ENCODE measurements at regions not wholly inside any gene's neighbourhood (a gene's known extent, or its start where the extent isn't known, plus 50 kb on each side); places are given as distances from the start of the nearest gene placed in this dataset.

DNA sequence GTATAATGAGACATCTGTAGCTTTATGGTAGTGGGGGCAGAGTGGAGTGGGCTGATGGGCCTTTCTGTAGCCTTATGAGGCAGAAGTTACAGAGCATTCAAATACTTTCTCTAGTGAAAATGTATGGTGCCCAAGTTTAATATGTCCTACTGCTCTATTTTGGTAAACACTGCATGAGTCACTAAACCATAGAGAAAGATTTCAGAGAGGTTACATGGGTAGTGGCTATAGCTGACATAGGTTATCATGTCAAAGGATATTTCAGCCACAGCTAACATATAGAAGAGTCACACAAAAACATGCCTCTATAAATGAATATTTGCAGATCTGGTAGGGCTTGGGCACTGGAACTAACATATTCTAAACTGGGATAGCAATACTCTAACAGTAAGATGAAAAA lies 212.4 kb upstream of the USP25 start:
- no peak for DNase-seq (ENCODE audit: low read depth in 1 of 2, low spot score in 1 of 2)

DNA sequence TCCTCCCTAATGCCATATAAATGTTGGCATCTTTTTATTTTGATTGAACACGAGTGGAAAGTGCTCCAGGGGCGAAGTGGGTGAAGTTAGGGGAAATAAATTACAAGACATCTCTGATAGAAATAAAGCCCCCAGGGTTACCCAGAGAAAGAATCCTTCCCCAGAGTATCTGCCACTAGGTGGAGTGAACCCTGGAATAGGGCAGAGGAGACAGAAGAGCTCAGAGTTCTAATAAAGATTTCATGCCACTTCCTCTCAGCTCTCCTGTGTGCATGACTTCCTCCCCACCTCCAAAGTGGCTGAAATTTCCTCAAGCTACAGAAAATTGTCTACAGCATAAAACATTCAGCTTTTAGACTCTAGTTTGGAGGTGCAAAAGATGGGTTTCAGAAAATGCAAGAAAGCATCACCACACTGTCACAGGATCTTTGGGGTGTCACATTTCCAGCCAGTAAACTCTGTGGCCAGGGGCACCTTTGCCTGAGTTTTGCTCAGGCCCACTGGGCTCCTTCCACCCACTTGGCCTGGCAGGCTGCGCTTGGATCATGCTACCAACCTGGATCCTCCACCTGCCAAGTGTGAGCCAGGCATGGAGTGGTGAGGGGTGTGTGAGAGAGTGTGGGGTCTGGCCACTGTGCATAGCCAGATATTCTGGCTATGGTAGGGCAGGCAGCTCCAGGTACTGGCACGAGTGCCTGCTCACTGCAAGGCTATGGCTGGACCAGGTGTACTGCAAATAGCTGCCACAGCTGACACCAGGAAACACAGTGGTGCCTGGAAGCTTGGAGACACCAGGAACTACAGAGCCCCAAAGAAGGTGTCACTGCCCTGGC lies 208.8 kb upstream of the USP25 start:
- DNase-seq (ENCODE audit: low read depth in 1 of 2, low spot score in 1 of 2), result no peak

DNA sequence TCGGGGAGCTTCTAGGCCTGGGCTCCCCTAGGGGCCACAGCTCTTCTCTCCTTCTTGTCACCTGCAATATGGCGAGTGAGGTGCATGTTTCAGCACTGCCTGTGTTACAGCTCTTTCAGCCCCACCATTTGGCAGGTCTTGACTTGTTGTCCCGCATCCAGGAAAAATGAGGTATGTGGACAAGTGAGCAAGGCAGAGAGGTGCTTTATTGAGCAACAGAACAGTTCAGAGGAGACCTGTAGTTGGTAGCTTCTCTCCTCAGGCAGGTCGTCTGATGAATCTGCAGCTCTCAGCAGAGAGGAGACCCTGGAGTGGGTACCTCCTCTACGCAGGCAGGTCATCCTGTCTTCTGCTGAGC lies 208.2 kb upstream of the USP25 start:
- DNase-seq (ENCODE audit: low read depth in 1 of 2, low spot score in 1 of 2), result no peak

DNA sequence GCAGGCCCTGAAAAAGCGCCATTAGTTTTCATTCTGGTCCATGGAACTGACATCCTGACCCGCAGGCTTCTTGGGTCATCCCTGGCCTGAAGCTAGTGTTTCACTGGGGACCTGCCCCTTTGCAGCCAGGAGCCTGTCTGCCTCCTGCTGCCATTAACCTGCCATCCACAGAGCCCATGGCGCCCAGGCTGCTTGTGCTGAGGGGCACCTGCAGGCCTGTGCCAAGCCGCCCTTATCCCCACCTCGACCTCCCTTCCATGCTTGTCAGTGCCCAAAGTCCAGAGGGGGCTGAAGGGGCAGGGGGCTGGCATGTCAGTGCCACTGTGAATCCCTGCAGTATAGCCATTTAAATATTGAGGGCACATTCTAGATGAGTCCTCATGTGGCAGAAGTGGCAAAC lies 207.6 kb upstream of the USP25 start:
- no peak for DNase-seq (ENCODE audit: low read depth in 1 of 2, low spot score in 1 of 2)

DNA sequence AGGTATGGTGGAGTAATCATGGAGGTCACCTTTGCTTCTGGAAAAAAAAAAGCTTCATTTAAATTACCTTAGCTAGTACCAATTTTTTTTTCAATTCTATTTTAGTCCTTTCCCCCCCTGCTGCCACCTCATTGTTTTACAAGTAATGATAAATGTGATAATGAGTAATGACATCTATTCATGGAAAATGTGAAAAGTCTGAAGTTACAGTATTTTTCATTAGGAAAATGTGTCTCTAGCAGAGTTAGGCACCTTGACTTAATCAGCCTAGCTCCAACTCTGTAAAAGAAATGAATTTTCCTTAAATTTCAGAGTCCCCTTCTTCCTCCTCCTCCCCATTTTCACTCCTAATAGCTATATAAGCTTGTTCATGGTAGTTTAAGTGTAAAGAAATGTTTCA lies 204.9 kb upstream of the USP25 start:
- no peak for DNase-seq (ENCODE audit: low read depth in 1 of 2, low spot score in 1 of 2)

DNA sequence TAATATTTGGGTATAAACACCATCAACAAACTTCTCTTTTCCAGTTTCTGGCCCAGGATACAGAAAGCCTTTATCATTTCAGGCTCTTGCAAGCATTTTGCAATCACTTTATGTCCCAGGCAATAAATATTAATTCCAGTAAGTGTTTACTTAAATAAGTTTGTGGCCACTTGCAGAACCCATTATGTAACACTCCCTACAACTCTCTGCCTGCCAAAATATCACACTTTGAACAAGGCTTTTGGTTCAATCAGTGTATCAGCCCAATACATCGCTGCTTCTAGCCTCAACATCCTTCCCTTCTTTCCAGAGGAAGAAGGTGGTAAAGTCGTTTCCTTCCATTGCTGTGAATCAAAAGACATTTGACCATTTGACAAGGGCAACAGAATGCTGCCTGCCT lies 203.0 kb upstream of the USP25 start:
- DNase-seq (ENCODE audit: low read depth in 1 of 2, low spot score in 1 of 2), result no peak

DNA sequence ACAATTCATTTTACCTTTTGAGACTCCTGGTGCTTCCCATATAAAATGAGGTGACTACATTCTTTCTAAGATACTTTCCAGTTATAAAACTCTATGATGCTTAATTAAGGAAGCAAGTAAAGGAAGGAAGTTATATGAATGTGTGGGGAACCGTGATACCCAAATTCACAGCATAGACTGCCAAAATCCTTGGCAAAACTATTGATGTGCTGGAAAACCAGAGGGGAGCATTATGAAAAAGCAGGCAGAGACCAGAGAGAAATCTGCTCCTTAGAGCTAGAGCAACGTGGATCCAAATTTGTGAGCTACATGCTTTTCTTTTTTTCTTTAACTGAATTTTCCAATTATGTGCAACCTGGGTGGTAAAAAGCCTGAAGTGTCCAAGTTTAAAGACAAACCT lies 201.4 kb upstream of the USP25 start:
- no peak for DNase-seq (ENCODE audit: low read depth in 1 of 2, low spot score in 1 of 2)

DNA sequence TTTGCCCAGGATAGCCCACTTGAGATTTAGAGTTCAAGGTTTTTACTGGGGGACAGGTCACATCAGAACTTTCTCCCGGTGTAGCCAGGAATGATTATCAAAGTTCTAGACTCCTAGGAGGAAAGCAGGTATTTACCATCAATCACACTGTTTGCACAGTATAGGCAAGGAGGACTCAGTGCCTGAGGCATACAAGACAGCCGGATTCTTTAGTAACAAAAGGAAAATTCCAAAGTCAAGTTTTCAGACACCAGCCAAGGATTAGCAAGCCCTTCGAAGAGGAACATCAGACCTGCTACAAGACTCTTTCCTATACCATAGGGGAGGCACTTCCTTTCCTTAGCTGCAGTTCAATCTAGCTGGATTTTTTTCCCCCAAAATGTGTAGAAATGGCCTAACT lies 197.8 kb upstream of the USP25 start:
- no peak for DNase-seq (ENCODE audit: low read depth in 1 of 2, low spot score in 1 of 2)

DNA sequence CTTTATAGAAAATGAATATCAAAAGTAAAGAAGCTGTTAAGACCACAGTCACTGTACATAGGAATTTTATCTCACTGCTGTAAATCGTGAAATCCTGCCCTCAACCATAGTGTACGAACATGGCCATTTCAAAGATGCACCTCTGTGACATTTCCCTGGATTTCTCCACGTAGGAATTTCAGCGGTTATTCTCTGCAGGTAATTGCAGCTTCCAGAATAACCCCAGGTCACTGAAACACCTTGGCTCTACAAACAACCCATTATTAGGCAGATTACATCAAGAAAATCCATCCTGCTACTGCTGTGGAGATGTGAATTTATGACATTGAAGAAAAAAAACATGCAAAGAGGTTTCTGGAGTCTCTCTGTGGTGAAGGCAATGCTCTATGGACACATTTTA lies 196.2 kb upstream of the USP25 start:
- DNase-seq (ENCODE audit: low read depth in 1 of 2, low spot score in 1 of 2), result no peak

DNA sequence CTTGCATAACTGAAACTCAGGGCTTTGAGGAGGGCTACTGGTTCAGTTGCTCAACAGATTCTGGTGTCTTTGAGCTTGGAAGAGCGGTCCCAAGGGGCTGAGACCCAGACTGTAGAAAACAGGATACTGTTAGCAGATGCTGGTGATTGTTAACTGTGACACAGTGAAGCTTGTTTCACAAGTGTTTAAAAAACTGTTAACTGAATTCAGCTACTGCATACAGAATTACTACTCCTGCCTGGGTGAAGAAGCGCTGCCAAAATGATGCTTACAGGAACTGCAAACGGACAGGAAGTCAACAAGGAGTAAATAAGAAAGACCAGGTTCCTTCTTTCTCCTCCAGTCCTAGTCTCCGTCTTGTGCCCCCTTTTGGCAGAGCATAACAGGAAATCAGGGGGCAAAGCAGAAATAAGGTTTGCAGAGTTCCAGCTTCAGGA lies 195.3 kb upstream of the USP25 start:
- DNase-seq (ENCODE audit: low read depth in 1 of 2, low spot score in 1 of 2), result no peak

DNA sequence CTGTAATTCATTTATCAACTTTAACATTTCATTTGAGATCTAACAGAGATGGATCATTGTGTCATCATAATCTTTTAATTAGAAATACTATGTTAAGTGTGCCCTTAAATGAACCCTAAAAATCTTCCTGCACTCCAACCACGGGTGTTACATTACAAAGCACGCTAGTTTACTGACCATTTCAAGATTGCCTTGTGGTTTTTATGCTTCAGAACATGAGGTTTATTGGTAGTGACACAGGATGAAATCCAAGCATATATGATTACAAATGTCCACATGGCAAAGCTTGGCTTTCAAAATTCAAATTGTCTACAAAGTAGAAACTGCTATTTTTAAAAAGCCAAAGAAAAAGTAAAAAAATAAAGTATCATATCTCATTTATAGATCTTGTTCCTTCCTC lies 190.4 kb upstream of the USP25 start:
- DNase-seq (ENCODE audit: low read depth in 1 of 2, low spot score in 1 of 2), result no peak

DNA sequence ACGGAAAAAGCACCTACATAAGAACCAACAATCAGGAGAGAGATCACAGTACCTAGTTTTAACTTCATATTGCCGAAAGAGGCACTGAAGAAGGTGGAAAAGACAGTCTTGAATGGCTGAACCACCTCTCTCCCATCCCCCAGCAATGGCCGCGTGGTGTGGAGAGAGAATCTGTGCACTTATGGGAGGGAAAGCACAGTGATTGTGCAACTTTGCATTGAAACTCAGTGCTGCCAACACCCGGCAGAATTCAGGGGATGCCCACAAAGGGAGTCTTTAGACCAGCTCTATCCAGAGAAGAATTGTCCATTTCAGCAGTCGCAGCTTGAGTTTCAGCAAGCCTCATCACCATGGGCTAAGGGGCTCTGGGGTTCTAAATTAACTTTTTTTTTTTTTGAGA lies 186.3 kb upstream of the USP25 start:
- DNase-seq (ENCODE audit: low read depth in 1 of 2, low spot score in 1 of 2), result no peak

DNA sequence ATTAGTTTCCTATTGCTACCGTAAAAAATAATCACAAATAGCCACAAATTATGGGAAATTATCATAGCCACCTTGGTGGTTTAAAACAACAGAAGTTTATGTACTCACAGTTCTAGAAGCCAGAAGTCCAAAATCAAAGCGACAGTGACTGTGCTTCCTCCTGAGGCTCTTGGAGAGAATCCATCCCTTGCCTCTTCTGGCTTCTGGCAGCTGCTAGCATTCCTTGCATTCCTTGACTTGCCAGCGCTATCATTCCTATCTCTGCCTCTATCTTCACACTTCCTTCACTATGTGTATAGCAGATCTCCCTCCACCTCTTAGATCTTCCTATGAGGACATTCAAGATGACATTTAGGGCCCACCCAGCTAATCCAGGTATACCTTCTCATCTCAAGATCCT lies 180.1 kb upstream of the USP25 start:
- DNase-seq (ENCODE audit: low read depth in 1 of 2, low spot score in 1 of 2), result no peak

DNA sequence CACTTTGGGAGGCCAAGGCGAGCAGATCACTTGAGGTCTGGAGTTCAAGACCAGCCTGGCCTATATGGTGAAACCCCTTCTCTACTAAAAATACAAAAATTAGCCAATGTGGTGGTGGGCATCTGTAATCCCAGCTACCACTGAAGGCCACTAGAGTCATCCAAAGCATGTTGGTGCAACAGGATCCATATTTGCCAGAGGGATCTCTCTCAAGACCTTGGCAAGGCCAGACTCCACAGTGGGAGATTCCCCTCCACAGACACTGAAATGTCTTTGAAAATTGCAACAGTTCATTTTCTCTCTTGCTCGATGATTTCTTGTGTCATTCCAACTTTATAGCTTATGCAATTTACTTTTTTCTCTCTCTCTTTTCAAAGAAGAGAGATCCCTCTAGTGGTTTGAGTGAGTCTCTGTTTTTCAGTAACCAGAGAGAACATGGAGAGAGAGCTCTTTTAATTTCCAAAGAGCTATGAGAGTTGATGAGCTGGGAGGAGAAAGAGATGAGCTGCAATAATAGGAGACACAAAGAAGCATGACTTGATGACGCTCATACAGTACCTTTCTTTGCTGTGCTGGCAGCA lies 176.8 kb upstream of the USP25 start:
- no peak for DNase-seq (ENCODE audit: low read depth in 1 of 2, low spot score in 1 of 2)

DNA sequence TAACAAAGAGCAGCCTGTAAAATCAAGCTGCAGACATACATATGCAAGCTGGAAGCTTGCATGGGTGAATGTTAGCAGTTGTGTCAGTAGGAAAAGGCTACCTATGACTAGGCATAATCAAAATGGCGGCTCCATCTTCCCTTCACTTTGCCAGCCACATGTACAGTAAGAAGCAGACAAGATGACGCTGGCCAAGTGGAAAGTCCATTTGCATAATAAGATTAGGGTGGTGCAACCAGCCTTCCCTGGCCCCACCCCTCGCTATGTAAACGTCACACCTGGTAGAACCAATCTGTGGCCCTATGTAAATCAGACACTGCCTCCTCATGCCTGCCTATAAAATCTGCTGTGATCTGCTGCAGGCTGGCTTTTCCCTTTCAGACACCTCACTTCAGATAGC lies 171.9 kb upstream of the USP25 start:
- no peak for DNase-seq (ENCODE audit: low read depth in 1 of 2, low spot score in 1 of 2)

DNA sequence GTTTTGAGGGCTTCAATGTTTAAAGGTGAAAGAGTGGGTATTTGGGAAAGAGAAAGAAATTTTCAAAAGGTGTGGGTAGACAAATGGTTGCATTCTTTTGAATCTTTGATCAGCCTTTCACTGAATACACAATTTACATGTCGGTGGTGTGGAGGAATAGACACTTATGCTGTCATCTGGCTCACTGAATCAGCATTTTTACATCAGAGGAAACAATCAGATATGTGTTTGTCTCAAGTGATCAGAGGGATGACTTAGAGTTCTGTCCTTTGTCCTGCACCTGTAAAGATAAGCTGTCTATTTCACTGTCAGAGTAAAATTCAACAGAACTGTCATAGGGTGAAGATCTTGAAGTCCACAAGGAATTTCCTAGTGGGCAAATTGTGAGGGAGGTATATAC lies 170.9 kb upstream of the USP25 start:
- DNase-seq (ENCODE audit: low read depth in 1 of 2, low spot score in 1 of 2), result no peak

DNA sequence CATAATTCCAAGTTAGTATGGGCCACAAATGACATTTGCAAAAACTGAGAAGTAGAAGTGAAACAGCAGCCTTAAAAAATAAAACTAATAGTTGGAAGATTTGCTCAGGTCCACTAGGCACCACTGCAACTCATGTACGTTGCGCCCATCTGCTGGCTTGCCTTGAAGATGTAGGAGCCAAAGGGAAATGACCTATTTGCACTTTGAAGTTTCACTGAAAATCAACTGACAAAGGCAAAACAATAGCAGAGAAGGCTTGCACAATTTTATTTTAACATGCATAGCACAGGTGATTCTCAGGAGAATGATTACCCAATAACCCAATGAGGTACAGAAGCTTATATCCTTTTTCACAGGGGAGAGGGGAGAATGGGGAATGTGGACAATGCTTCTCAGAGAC lies 170.1 kb upstream of the USP25 start:
- DNase-seq (ENCODE audit: low read depth in 1 of 2, low spot score in 1 of 2), result no peak

DNA sequence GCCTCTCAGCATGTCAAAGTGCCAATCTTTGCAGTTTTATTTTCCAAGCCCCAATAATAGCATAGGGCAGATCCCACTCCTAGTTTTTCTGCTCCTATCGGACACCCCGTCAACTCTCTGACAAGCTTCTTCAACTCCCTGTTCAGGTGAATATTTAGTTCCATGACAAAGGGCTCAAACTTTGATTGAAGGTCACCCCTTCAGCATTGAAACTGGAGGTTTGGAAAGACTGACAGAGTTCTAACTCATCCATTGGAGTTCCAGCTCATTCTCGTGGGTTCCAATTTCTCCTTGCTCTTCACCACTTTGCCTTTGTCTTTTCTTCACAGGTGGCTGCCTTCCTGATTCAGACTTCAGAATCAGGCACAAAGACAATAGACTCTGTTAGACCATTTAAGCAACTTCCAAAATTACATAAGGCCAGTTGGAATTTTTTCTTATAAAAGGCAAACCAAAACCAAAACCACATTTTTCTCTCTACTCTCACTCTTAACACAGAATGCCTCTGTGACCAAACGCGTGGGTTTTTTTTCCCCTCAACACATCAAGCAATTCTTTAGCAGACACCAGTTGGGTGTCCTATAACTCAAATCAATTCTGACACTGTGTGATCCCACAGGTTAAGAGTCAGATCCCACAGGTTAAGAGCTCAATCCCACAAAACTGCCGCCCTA lies 169.3 kb upstream of the USP25 start:
- no peak for DNase-seq (ENCODE audit: low read depth in 1 of 2, low spot score in 1 of 2)

DNA sequence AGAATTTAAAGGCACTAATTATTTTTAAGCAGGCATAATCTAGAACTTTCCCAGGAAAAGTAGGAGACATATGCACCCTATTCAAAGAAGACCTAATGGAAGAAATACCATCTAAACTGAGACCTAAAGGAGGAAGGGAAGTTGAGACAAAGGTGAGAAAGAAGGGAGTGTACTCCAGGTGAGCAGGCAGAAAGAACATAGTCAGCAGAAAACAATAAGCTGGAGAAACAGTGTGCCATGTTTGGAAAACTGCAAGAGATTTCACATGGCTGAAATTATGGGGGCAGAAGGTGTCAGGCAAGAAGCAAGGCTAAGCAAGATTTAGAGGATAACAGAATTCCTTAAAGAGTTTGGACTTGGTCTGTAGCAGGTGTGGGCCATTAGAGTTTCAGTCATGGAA lies 167.0 kb upstream of the USP25 start:
- no peak for DNase-seq (ENCODE audit: low read depth in 1 of 2, low spot score in 1 of 2)

DNA sequence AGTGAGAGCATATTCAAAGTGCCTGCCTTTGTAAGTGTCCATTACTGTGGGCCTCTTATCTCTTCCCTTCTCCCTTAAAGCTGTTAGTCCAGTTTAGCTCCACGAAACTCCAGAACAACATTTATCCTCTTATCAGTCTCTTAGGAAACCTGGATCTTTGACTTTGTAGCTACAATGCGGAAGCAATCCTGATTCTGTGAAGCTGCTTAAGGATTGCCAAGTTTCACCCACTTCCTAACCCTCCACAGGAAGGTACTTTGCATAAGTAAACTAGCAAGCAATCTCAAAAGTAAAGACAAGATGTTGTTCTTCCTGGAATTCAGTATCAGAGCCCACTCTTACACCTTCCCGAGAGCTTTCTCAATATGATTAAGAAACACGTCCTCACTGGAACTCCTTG lies 164.9 kb upstream of the USP25 start:
- DNase-seq (ENCODE audit: low read depth in 1 of 2, low spot score in 1 of 2), result no peak

DNA sequence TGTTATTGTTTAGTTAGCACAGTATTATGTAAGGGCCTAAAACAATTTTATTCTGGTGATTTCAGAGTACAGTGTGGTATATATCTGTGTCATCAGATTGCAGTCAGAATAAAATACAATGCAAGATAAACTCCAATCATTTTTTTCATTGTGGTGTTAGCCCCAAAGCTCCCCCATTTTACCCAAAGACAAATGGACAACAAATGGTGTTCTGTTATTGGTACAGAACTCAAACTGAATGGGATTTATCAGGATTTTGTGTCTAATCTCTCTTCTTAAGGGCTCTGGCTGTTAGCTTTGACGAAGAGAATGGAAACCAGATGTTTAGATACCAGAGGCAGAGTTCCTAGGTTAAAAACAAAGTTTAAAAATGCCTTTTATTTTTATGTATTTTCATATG lies 163.1 kb upstream of the USP25 start:
- DNase-seq (ENCODE audit: low read depth in 1 of 2, low spot score in 1 of 2), result no peak

DNA sequence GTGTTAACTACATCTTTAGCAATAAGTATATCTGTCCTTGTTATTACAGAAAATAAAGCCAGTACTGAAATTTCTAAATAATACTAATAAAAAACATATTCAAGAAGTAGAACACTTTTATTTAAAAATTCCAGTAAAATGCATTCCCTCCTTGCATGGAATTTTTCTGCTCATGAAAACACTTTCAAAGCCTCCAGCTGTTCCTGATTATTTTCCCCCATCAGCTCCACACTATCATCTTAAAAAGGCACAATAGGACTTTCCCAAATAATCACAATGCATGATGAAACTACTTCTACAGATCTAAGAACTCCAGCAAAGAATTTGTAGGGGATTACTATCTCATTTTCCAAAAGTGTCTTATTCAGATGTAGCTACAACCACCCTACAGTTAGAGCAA lies 162.6 kb upstream of the USP25 start:
- DNase-seq (ENCODE audit: low read depth in 1 of 2, low spot score in 1 of 2), result no peak

DNA sequence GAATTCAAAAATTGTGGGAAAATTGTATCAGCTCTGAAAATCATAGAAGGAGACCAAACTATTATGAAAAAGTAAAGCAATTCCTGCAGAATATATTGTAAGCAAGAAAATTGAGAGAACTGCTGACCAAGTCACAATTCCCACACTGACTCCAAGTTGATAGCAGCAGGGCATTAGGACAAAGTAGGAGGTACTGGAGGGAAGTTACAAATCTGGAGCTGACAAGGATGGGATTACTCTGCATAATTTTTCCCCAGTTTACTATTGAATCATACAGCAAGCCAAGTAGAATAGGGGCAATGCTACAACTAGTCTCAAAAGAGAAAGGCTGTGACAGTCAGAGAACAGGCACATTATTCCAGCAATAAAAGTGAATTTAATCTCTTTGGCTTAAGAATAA lies 161.3 kb upstream of the USP25 start:
- DNase-seq (ENCODE audit: low read depth in 1 of 2, low spot score in 1 of 2), result no peak
